Testis (tissue), 2 donors: ENCODE measurements at regions not wholly inside any gene's neighbourhood (a gene's known extent, or its start where the extent isn't known, plus 50 kb on each side); places are given as distances from the start of the nearest gene placed in this dataset.

Source experiments
- POLR2A ChIP-seq: fragments of 450-650 bp; IDR thresholded peaks from one replicate; pipeline ENCODE4 v1.6.1; 2017; ENCODE audit warnings: antibody characterized with exemption, mild to moderate bottlenecking, moderate library complexity
- TF ChIP-seq, protein P1 (sequence below), 3 experiments: fragments of 450-650 bp in 2 of 3; fragments of 200-600 bp in 1 of 3; sonication (generic) in 1 of 3; IDR thresholded peaks; one replicate each; pipeline ENCODE4 v1.5.1; 2016 to 2019; ENCODE audit warnings: antibody characterized with exemption in 3 of 3, mild to moderate bottlenecking in 2 of 3, moderate library complexity in 1 of 3

- TF ChIP-seq, protein P1, sequence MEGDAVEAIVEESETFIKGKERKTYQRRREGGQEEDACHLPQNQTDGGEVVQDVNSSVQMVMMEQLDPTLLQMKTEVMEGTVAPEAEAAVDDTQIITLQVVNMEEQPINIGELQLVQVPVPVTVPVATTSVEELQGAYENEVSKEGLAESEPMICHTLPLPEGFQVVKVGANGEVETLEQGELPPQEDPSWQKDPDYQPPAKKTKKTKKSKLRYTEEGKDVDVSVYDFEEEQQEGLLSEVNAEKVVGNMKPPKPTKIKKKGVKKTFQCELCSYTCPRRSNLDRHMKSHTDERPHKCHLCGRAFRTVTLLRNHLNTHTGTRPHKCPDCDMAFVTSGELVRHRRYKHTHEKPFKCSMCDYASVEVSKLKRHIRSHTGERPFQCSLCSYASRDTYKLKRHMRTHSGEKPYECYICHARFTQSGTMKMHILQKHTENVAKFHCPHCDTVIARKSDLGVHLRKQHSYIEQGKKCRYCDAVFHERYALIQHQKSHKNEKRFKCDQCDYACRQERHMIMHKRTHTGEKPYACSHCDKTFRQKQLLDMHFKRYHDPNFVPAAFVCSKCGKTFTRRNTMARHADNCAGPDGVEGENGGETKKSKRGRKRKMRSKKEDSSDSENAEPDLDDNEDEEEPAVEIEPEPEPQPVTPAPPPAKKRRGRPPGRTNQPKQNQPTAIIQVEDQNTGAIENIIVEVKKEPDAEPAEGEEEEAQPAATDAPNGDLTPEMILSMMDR (IDR thresholded peaks at IDR 0.05): no peak
- no peak for TF ChIP-seq POLR2A
Observed at GRCh38 chr21:24681456-24681855, 925.8 kb downstream of the MRPL39 start.
